ENCODE measurements at regions not wholly inside any gene's neighbourhood (a gene's known extent, or its start where the extent isn't known, plus 50 kb on each side); places are given as distances from the start of the nearest gene placed in this dataset.

DNA sequence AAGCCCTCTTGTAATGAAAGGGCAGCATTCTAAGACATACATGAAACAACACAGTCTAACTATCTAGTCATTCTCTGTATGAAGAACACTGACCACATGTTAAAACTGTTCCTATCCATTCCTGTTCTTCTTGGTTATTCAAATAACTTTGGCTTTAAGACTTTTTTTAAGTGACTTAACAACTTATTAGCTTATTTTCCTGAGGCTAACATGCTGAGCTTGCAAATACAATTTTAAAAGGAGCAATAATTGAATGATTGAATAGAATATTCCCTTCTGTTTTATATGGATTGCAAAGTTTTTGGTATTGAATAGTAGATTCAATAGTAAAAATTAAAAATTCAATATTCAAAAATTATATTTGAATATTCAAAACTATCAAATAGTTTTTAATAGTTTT is 92.3 kb downstream of the HTR5A start:
- H3K4me3 Mint-ChIP-seq (ENCODE audit: unreplicated experiment), result no peak overlapping the region
- H3K4me1 Mint-ChIP-seq (ENCODE audit: low read depth, unreplicated experiment), result no peaks in the 10 kb centered on the region
- TF ChIP-seq, protein P1, sequence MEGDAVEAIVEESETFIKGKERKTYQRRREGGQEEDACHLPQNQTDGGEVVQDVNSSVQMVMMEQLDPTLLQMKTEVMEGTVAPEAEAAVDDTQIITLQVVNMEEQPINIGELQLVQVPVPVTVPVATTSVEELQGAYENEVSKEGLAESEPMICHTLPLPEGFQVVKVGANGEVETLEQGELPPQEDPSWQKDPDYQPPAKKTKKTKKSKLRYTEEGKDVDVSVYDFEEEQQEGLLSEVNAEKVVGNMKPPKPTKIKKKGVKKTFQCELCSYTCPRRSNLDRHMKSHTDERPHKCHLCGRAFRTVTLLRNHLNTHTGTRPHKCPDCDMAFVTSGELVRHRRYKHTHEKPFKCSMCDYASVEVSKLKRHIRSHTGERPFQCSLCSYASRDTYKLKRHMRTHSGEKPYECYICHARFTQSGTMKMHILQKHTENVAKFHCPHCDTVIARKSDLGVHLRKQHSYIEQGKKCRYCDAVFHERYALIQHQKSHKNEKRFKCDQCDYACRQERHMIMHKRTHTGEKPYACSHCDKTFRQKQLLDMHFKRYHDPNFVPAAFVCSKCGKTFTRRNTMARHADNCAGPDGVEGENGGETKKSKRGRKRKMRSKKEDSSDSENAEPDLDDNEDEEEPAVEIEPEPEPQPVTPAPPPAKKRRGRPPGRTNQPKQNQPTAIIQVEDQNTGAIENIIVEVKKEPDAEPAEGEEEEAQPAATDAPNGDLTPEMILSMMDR (IDR thresholded peaks at IDR 0.05; ENCODE audit: partially characterized antibody, unreplicated experiment), result no peak
- no peaks in the 10 kb centered on the region for H3K9me3 Mint-ChIP-seq (ENCODE audit: unreplicated experiment)
- no peak overlapping the region for H3K27ac Mint-ChIP-seq (ENCODE audit: unreplicated experiment)
- H3K36me3 Mint-ChIP-seq (ENCODE audit: unreplicated experiment), result no peaks in the 10 kb centered on the region
- H3K27me3 Mint-ChIP-seq (ENCODE audit: unreplicated experiment), result peaks cover 4% of the 10 kb centered on the region
- DNase-seq, result no peak

DNA sequence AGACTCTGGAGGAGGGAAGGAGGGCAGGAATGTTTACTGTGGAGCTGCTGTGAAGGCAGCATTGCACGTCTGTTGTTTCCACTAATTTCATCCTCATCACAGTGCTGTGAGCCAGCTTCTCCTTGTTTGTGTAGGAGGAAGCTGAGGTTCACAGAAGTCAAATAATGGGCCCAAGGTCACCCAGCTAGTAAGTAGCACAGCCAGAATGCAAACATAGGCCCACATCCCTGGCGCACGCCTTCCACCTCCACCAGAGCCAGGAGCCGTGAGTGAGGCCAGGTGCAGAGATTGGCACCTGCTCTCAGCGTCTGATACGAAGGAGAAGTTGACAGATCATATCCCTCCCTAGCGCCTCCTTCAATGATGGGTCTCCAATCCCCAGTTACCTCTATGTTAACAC is 93.6 kb downstream of the HTR5A start:
- no peak for DNase-seq
- H3K4me3 Mint-ChIP-seq (ENCODE audit: unreplicated experiment), result no peak overlapping the region
- no peak overlapping the region for H3K27ac Mint-ChIP-seq (ENCODE audit: unreplicated experiment)
- H3K9me3 Mint-ChIP-seq (ENCODE audit: unreplicated experiment), result peaks cover 4% of the 10 kb centered on the region
- no peaks in the 10 kb centered on the region for H3K4me1 Mint-ChIP-seq (ENCODE audit: low read depth, unreplicated experiment)
- no peaks in the 10 kb centered on the region for H3K36me3 Mint-ChIP-seq (ENCODE audit: unreplicated experiment)
- TF ChIP-seq, protein P1 (IDR thresholded peaks at IDR 0.05; ENCODE audit: partially characterized antibody, unreplicated experiment), result no peak
- peaks cover 4% of the 10 kb centered on the region for H3K27me3 Mint-ChIP-seq (ENCODE audit: unreplicated experiment)

DNA sequence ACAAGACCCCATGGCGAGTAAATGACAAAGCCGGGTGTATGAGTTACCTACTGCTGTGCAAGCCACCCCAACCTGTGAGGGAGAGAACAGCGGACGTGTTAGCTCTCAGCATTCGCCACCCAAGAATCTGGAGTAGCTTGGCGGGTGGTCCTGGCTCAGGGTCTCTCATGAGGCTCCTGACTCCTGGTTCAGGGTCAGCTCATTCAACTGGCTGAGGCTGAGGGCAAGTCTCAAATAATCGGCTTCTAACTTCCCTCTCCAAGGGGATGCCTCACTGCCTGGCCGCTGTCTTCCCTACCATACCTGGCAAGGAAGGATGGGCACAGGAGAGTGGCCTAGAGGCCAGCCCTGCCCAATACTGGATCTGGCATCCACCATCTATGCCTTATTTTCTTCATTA is 94.2 kb downstream of the HTR5A start:
- Mint-ChIP-seq H3K4me1 (ENCODE audit: low read depth, unreplicated experiment) (no peaks in the 10 kb centered on the region), H3K9me3 (ENCODE audit: unreplicated experiment) (peaks cover 4% of the 10 kb centered on the region)

DNA sequence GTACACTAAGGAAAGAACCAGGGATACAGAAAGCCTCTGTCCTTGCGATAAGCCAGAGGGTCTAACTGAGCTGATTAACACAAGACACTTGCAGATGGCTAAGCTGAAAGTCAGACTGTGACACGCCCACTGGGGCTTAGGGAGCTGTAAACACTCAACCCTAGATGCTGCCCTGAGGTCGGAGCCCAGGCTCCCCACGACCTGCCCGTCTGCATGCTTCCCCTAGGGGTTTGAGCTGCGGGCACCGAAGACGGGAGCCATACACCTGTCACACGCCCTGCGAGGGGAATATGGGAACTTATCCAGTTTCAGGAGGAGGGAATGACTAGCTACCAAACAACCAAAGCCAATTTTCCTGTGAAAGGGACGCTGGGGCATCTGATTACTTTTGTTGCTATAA is 96.0 kb downstream of the HTR5A start:
- TF ChIP-seq, protein P1 (IDR thresholded peaks at IDR 0.05; ENCODE audit: partially characterized antibody, unreplicated experiment), result no peak
- Mint-ChIP-seq H3K4me3 (ENCODE audit: unreplicated experiment) (no peak overlapping the region), H3K9me3 (ENCODE audit: unreplicated experiment) (peaks cover 4% of the 10 kb centered on the region), H3K36me3 (ENCODE audit: unreplicated experiment) (no peaks in the 10 kb centered on the region), H3K27me3 (ENCODE audit: unreplicated experiment) (peaks cover 7% of the 10 kb centered on the region), H3K4me1 (ENCODE audit: low read depth, unreplicated experiment) (no peaks in the 10 kb centered on the region), H3K27ac (ENCODE audit: unreplicated experiment) (no peak overlapping the region)
- no peak for DNase-seq

More for the DNA sequence above, 94.2 kb downstream of the HTR5A start:
- no peaks in the 10 kb centered on the region for H3K36me3 Mint-ChIP-seq (ENCODE audit: unreplicated experiment)
- no peak overlapping the region for H3K4me3 Mint-ChIP-seq (ENCODE audit: unreplicated experiment)
- H3K27me3 Mint-ChIP-seq (ENCODE audit: unreplicated experiment), result peaks cover 7% of the 10 kb centered on the region
- no peak for DNase-seq
- H3K27ac Mint-ChIP-seq (ENCODE audit: unreplicated experiment), result no peak overlapping the region
- TF ChIP-seq, protein P1 (IDR thresholded peaks at IDR 0.05; ENCODE audit: partially characterized antibody, unreplicated experiment), result no peak

DNA sequence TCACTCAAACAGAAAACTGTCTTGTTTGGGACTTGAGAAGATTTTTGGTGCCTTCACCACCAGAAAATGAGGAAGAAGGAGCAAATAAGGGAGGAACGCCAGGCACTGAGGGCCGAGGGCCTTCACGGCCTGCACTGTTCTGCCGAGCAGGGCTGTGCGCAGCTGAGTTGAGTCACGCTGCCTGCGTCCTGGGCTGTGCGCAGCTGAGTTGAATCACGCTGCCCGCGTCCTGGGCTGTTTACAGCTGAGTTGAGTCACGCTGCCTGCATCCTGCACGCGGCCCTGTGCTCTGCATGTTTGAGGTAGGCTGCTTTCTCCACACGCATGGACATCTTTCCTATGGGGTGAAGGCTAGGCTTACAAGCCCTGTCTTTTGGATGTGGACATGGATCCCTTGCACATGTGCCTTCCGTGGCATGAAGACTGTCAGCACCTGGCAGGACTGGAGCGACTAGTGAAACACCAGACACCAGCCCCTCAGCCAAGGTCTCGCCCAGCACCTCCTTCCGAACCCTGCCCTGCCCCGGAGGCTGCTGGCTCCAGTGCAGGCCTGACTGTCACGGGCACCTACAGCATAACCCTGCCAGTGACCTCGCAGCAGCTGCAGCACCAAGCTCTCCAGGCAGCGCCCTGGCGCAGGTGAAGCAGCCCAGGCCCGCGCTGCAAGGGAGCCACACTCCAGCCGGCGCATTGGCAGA is 96.7 kb downstream of the HTR5A start:
- Mint-ChIP-seq H3K27me3 (ENCODE audit: unreplicated experiment) (peaks cover 7% of the 10 kb centered on the region), H3K4me3 (ENCODE audit: unreplicated experiment) (no peak overlapping the region), H3K9me3 (ENCODE audit: unreplicated experiment) (peaks cover 4% of the 10 kb centered on the region), H3K36me3 (ENCODE audit: unreplicated experiment) (no peaks in the 10 kb centered on the region), H3K27ac (ENCODE audit: unreplicated experiment) (no peak overlapping the region), H3K4me1 (ENCODE audit: low read depth, unreplicated experiment) (no peaks in the 10 kb centered on the region)
- TF ChIP-seq, protein P1 (IDR thresholded peaks at IDR 0.05; ENCODE audit: partially characterized antibody, unreplicated experiment), result no peak
- DNase-seq, result no peak
